Common myeloid progenitor, CD34-positive (primary cell): ENCODE measurements at regions not wholly inside any gene's neighbourhood (a gene's known extent, or its start where the extent isn't known, plus 50 kb on each side); places are given as distances from the start of the nearest gene placed in this dataset.

Source experiments
- CTCF ChIA-PET: fragments of 350-600 bp; sonication (Branson Sonifier 250); formaldehyde crosslinking; loops from one replicate; lab custom pipeline; 2021; ENCODE audit warnings: antibody characterized with exemption; lab: Charles Lee
- POLR2A ChIA-PET: fragments of 350-600 bp; sonication (Branson Sonifier 250); formaldehyde crosslinking; loops from one replicate; lab custom pipeline; 2021; ENCODE audit warnings: antibody characterized with exemption; lab: Charles Lee
- DNase-seq, 3 donors: peaks; one replicate each; pipeline versions ENCODE4 v3.0.0 to v3.0.0-alpha.2; 2013
- H3K27ac ChIP-seq, 2 experiments: 1 replicate in 1 of 2; 2 replicates in 1 of 2; pipeline ENCODE4 v1.7.0; 2013; ENCODE audit warnings: inconsistent platforms in 2 of 2, low read length in 2 of 2, mild to moderate bottlenecking in 2 of 2, low read depth in 1 of 2, moderate library complexity in 1 of 2; ENCODE audit not compliant: severe bottlenecking in 2 of 2, insufficient read depth in 1 of 2, poor library complexity in 1 of 2
- H3K27me3 ChIP-seq, 5 experiments: replicated peaks in 2 of 5; 1 replicate in 3 of 5; 2 replicates in 2 of 5; pipeline versions ENCODE4 v1.6.1 to v1.7.0; 2013; ENCODE audit warnings: low read length in 4 of 5, mild to moderate bottlenecking in 2 of 5, moderate library complexity in 2 of 5, inconsistent platforms in 1 of 5; ENCODE audit not compliant: insufficient read depth in 5 of 5, control insufficient read depth in 4 of 5
- H3K36me3 ChIP-seq, 4 experiments: 1 replicate in 2 of 4; 2 replicates in 2 of 4; pipeline versions ENCODE4 v1.6.1 to v1.7.0; 2013; ENCODE audit warnings: low read length in 3 of 4, control low read depth in 1 of 4, mild to moderate bottlenecking in 1 of 4; ENCODE audit not compliant: control insufficient read depth in 4 of 4, insufficient read depth in 4 of 4
- H3K4me1 ChIP-seq, 4 experiments: 1 replicate in 3 of 4; 2 replicates in 1 of 4; pipeline versions ENCODE4 v1.6.1 to v1.7.1; 2013; ENCODE audit warnings: low read length in 3 of 4, mild to moderate bottlenecking in 3 of 4, control low read depth in 1 of 4, inconsistent platforms in 1 of 4, moderate library complexity in 1 of 4; ENCODE audit not compliant: control insufficient read depth in 4 of 4, insufficient read depth in 4 of 4; ENCODE audit errors: control extremely low read depth in 1 of 4
- H3K4me3 ChIP-seq, 7 experiments: 1 replicate in 4 of 7; 2 replicates in 3 of 7; pipeline versions ENCODE4 v1.5.1 to v1.7.0; 2013; ENCODE audit warnings: mild to moderate bottlenecking in 7 of 7, low read length in 6 of 7, moderate library complexity in 6 of 7, inconsistent platforms in 2 of 7, low read depth in 2 of 7, control low read depth in 1 of 7; ENCODE audit not compliant: insufficient read depth in 4 of 7, control insufficient read depth in 1 of 7; ENCODE audit errors: extremely low read depth in 1 of 7
- H3K9me3 ChIP-seq, 5 experiments: 1 replicate in 4 of 5; 2 replicates in 1 of 5; pipeline versions ENCODE4 v1.6.1 to v1.7.1; 2013; ENCODE audit warnings: low read length in 4 of 5, mild to moderate bottlenecking in 2 of 5, inconsistent platforms in 1 of 5, low read depth in 1 of 5, moderate library complexity in 1 of 5; ENCODE audit not compliant: control insufficient read depth in 4 of 5, insufficient read depth in 2 of 5; ENCODE audit errors: control extremely low read depth in 1 of 5
- WGBS: methylation state at CpG from one replicate; pipeline ENCODE4 v1.1.5; 2013; ENCODE audit not compliant: insufficient coverage; 5-methylcytosine and 5-hydroxymethylcytosine counted together

DNA sequence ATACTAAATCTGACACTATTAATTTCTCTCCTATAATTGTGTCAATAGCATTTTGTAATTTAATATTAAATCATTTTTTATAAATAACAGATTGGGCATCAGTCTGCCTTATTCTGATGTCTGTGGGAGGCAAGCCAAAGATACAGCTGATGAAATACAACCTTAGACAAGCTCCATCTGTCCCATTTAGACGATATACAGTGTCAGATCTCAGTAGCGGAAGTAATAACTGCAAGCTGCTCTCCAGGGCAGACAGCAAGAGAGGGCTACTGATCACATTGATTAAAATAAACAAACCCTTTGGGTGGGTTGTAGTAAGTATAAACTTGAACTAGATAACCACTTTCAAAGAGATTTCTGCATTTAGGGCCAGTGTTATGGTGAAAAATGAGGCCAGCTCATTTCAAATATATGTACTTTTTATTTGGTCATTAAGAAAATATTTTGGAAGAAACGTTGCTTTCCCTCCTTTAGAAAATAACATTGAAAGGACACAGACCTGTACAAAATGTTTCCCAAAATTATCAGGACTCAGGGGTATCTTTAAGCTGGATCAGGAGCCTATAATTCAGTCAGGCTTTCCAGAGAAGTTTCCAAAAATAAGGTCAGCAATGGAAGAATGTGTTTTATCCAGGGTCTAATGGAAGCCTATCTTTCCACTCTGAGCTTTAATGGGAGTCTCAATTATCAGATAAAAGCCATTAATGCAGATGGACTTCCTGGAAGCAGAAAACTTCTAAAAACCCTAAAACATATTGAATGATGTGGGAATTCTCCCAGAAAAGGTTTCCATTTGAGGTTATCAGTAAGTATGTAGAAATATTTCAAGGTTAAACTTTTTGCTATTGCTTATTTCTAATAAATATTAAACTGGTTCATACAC, 1028.8 kb upstream of the IGFBP7 start:
- WGBS = no CpG with 5 or more reads among the region's 3 CpGs
- POLR2A ChIA-PET = no interaction called here
- Histone ChIP-seq H3K4me1 (no peaks in the 10 kb centered on the region), H3K27ac (no peak overlapping the region), H3K4me3 (no peak overlapping the region), H3K36me3 (no peaks in the 10 kb centered on the region), H3K9me3 (no peaks in the 10 kb centered on the region), H3K27me3 (no peaks in the 10 kb centered on the region)
- CTCF ChIA-PET = no interaction called here
- DNase-seq = no peak

DNA sequence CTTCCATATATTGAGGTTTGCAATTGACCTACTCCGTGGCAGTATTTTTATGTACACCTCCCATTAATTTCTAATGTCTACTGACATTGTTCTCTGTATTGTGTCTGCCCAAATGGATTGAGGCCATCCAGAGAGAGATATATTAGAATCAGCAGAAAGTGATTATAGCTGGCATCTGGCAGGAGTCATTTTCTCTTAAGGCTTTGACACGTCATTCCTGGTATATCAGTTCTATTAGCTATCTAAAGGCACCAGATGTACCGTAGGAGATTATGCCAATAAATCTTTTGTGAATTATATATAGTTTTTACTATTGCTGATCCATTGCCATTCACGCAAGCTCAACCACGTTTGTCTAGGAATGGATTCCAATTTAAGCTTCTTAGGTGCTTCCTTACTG, 1026.4 kb upstream of the IGFBP7 start:
- Histone ChIP-seq H3K36me3 (no peaks in the 10 kb centered on the region), H3K27me3 (no peaks in the 10 kb centered on the region), H3K4me1 (no peaks in the 10 kb centered on the region), H3K9me3 (no peaks in the 10 kb centered on the region), H3K4me3 (no peak overlapping the region), H3K27ac (no peak overlapping the region)
- WGBS = 100% methylated on average over 1 of the region's 5 CpGs
- ChIA-PET CTCF (interaction anchor here (1.2 kb wide), 1 partner anchor 19 kb away, joined by 3 read pairs; no protein-coding TSS in a partner anchor), POLR2A (no interaction called here)
- no peak for DNase-seq

DNA sequence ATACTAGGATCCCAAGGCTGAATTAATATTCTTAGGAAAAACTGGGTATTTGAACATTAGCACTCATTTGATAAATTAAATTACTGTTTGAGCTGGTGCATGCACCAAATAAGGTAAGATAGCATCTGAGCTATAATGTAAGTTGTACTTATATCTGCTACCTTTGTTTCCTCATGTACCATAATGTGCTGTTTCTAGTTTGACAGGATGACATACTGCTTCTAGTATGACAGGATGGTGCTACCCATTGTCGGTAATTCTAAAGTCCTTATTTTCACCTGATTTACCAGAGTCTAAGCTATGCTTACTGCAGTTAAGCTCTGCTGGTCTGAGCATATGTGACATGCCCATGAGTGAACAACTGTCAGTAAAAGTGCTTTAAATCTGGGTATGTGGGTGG, 1017.5 kb upstream of the IGFBP7 start:
- POLR2A ChIA-PET = no interaction called here
- no peak overlapping the region for H3K4me3 ChIP-seq
- CTCF ChIA-PET = interaction anchor here (1.6 kb wide), 1 partner anchor 12 kb away, joined by 3 read pairs; no protein-coding TSS in a partner anchor
- no peaks in the 10 kb centered on the region for H3K36me3 ChIP-seq
- no peak overlapping the region for H3K27ac ChIP-seq
- WGBS = 100% methylated on average over 1 of the region's 1 CpG
- H3K9me3 ChIP-seq = no peaks in the 10 kb centered on the region
- no peaks in the 10 kb centered on the region for H3K27me3 ChIP-seq
- DNase-seq = no peak
- H3K4me1 ChIP-seq = no peaks in the 10 kb centered on the region

GRCh38 chr4:58119298-58119697, 1009.1 kb upstream of the IGFBP7 start:
- Histone ChIP-seq H3K4me1 (no peaks in the 10 kb centered on the region), H3K4me3 (no peak overlapping the region), H3K9me3 (no peaks in the 10 kb centered on the region), H3K27me3 (no peaks in the 10 kb centered on the region), H3K27ac (no peak overlapping the region), H3K36me3 (no peaks in the 10 kb centered on the region)
- DNase-seq = no peak
- WGBS = 100% methylated on average over 2 of the region's 3 CpGs
- ChIA-PET CTCF (no interaction called here), POLR2A (no interaction called here)

GRCh38 chr4:58113126-58113525, 1002.9 kb upstream of the IGFBP7 start:
- no peak for DNase-seq
- H3K27me3 ChIP-seq = no peaks in the 10 kb centered on the region
- H3K9me3 ChIP-seq = no peaks in the 10 kb centered on the region
- CTCF ChIA-PET = no interaction called here
- POLR2A ChIA-PET = no interaction called here
- no peaks in the 10 kb centered on the region for H3K4me1 ChIP-seq
- no peaks in the 10 kb centered on the region for H3K36me3 ChIP-seq
- no peak overlapping the region for H3K27ac ChIP-seq
- WGBS = 100% methylated on average over 1 of the region's 2 CpGs
- H3K4me3 ChIP-seq = no peak overlapping the region

- Histone ChIP-seq H3K27ac (no peak overlapping the region), H3K4me3 (no peak overlapping the region), H3K4me1 (no peaks in the 10 kb centered on the region), H3K27me3 (no peaks in the 10 kb centered on the region), H3K36me3 (no peaks in the 10 kb centered on the region), H3K9me3 (no peaks in the 10 kb centered on the region)
- POLR2A ChIA-PET = no interaction called here
- no CpG with 5 or more reads among the region's 2 CpGs for WGBS
- CTCF ChIA-PET = no interaction called here
- no peak for DNase-seq
Observed at GRCh38 chr4:58111818-58112217, 1001.6 kb upstream of the IGFBP7 start.

DNA sequence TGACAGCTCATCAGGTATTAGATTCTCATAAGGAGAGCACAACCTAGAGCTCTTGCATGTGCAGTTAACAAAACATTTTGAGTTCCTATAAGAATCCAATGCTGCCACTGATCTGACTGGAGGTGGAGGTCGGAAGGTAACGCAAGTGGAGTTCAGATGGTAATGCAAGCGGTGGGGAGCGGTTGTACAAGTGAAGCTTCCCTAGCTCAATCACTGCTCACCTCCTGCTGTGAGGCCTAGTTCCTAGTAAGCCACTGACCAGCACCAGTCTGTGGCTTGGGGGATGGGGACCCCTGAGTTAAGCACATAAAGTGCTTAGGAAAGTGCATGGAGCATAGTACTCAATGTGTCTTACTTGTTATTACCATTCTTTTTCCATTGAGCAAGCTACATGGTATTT, 983.2 kb upstream of the IGFBP7 start:
- H3K4me3 ChIP-seq = no peak overlapping the region
- H3K4me1 ChIP-seq = no peaks in the 10 kb centered on the region
- no peaks in the 10 kb centered on the region for H3K36me3 ChIP-seq
- POLR2A ChIA-PET = no interaction called here
- no peak overlapping the region for H3K27ac ChIP-seq
- no peaks in the 10 kb centered on the region for H3K27me3 ChIP-seq
- no peak for DNase-seq
- WGBS = 96% methylated on average over 4 of the region's 4 CpGs
- CTCF ChIA-PET = no interaction called here
- no peaks in the 10 kb centered on the region for H3K9me3 ChIP-seq
